ENCODE measurements at regions not wholly inside any gene's neighbourhood (a gene's known extent, or its start where the extent isn't known, plus 50 kb on each side); places are given as distances from the start of the nearest gene placed in this dataset.

- TF ChIP-seq RAD21 (conservative IDR thresholded peaks at IDR 0.05), result no peak
- no peak for TF ChIP-seq CTCF (IDR thresholded peaks at IDR 0.05; ENCODE audit: poor library complexity, severe bottlenecking)
- no peak for TF ChIP-seq EZH2 (IDR thresholded peaks at IDR 0.05; ENCODE audit: borderline replicate concordance, insufficient read depth, low read length, poor library complexity, severe bottlenecking)
- TF ChIP-seq SMC3 (conservative IDR thresholded peaks at IDR 0.05; ENCODE audit: poor library complexity), result no peak
- no peak for TF ChIP-seq TAF1 (IDR thresholded peaks at IDR 0.05; ENCODE audit: low read depth)
- no peak for TF ChIP-seq POLR2AphosphoS5 (IDR thresholded peaks at IDR 0.05)
- TF ChIP-seq MXI1 (conservative IDR thresholded peaks at IDR 0.05; ENCODE audit: poor library complexity, severe bottlenecking), result no peak
- TF ChIP-seq EP300 (conservative IDR thresholded peaks at IDR 0.05; ENCODE audit: poor library complexity, severe bottlenecking), result no peak
Observed at GRCh38 chr13:54449922-54450321, 1421.3 kb downstream of the OLFM4 start.
